ENCODE measurements at regions not wholly inside any gene's neighbourhood (a gene's known extent, or its start where the extent isn't known, plus 50 kb on each side); places are given as distances from the start of the nearest gene placed in this dataset.

DNA sequence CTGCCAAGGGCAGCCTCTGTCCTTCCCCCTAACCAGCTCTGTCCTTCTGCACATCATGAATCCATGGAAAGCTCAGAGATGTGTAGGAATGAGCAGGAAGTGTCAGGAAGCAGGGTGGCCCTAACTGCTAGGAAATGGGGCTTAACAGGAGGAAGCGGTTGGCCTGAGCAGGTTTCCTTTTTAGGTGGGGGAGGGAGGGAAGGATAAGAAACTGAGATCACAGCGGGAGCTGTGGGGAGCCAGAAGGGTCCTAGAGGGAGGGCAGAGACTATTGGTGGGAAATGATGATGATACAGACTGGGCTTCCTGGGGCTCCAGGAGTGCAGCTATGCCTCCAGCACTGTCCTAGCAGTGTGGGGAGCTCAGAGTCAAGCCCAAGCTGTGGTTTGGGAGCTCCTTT lies 182.0 kb downstream of the SH3BP4 start:
- Mint-ChIP-seq H3K4me3 (no peak overlapping the region), H3K4me1 (ENCODE audit: low read depth) (peaks cover 2% of the 10 kb centered on the region), H3K36me3 (ENCODE audit: low read depth) (no peaks in the 10 kb centered on the region), H3K27me3 (peaks cover 48% of the 10 kb centered on the region), H3K9me3 (no peaks in the 10 kb centered on the region), H3K27ac (no peak overlapping the region)
- DNase-seq: no peak

DNA sequence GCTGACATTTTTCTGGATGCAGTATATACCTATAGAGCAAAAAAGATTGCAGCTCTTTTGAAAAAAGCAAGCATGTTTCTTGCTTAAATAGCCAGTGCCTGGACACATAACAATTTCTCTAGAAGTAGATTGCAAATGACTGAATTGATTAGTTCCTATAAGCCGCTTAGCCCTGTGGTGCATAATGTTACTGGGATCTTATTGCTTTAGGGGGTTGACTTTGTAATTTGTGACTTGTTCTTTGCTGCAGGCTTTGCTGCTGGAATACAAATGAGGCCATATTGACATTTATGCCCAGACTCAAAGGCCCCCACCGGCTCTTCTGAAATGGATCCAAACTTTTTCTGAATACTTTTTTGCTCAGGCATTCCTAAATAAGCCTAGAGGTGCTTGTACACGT lies 182.6 kb downstream of the SH3BP4 start:
- DNase-seq: no peak
- H3K4me1 Mint-ChIP-seq (ENCODE audit: low read depth): peaks cover 2% of the 10 kb centered on the region
- H3K36me3 Mint-ChIP-seq (ENCODE audit: low read depth): no peaks in the 10 kb centered on the region
- H3K4me3 Mint-ChIP-seq: no peak overlapping the region
- H3K27me3 Mint-ChIP-seq: peaks cover 48% of the 10 kb centered on the region
- H3K27ac Mint-ChIP-seq: no peak overlapping the region
- no peaks in the 10 kb centered on the region for H3K9me3 Mint-ChIP-seq

- DNase-seq: no peak
- Mint-ChIP-seq H3K36me3 (ENCODE audit: low read depth) (no peaks in the 10 kb centered on the region), H3K27ac (no peak overlapping the region), H3K4me3 (no peak overlapping the region), H3K27me3 (peaks cover 48% of the 10 kb centered on the region), H3K9me3 (no peaks in the 10 kb centered on the region), H3K4me1 (ENCODE audit: low read depth) (peaks cover 2% of the 10 kb centered on the region)
These were observed 183.6 kb downstream of the SH3BP4 start for GRCh38 chr2:235135195-235135965.

- Mint-ChIP-seq H3K36me3 (ENCODE audit: low read depth) (no peaks in the 10 kb centered on the region), H3K27me3 (peaks cover 44% of the 10 kb centered on the region), H3K4me3 (no peak overlapping the region)
These were observed 184.3 kb downstream of the SH3BP4 start for GRCh38 chr2:235135990-235136561.

GRCh38 chr2:235138339-235138738 lies 186.5 kb downstream of the SH3BP4 start:
- H3K36me3 Mint-ChIP-seq (ENCODE audit: low read depth): no peaks in the 10 kb centered on the region
- H3K27me3 Mint-ChIP-seq: peaks cover 33% of the 10 kb centered on the region
- DNase-seq: no peak
- no peaks in the 10 kb centered on the region for H3K9me3 Mint-ChIP-seq
- H3K27ac Mint-ChIP-seq: no peak overlapping the region
- peaks cover 2% of the 10 kb centered on the region for H3K4me1 Mint-ChIP-seq (ENCODE audit: low read depth)
- no peak overlapping the region for H3K4me3 Mint-ChIP-seq

More at GRCh38 chr2:235135990-235136561, 184.3 kb downstream of the SH3BP4 start:
- peak; percentile 56 for DNase-seq
- Mint-ChIP-seq H3K9me3 (no peaks in the 10 kb centered on the region), H3K4me1 (ENCODE audit: low read depth) (peaks cover 2% of the 10 kb centered on the region), H3K27ac (no peak overlapping the region)

DNA sequence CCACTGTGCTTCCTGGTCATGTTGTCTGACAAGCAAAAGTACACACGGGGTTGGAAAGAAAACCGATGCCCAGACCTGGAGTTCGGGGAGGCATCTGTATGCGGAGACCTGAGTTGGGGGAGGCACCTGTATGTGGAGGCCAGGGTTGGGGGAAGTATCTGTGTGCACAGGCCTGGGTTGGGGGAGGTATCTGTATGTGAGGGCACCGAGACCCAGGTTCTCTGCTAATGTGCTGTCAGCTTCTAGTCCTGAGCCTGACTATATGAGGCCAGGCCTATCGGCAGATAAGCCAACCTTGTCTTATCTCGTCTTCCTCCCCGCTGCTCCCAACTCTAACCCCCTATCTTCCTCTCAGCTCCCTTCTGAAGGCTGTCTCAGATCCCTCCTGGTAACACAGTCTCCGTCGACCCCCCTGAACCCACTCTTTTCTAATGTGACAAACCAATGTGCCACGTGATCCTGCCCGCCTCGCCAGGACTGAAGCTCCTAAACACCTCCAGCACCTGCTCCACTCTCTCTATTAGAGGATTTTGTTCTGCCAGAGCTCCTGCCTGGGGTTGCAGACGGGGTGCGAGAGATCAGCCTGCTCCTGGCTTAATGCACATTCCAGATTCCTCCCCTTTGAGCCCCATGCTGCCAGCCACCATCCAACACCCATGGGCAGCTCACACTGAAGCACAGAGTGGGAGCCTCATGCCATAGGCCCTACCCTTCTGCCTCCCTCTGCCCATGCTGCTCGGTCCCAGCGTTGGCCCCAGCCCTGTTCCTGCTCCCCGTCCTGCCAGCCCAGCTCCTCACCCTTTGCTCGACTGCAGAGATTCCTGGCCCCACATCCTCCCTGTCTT lies 188.4 kb downstream of the SH3BP4 start:
- Mint-ChIP-seq H3K4me1 (ENCODE audit: low read depth) (peaks cover 2% of the 10 kb centered on the region), H3K4me3 (no peak overlapping the region), H3K36me3 (ENCODE audit: low read depth) (no peaks in the 10 kb centered on the region), H3K27me3 (peaks cover 26% of the 10 kb centered on the region), H3K9me3 (no peaks in the 10 kb centered on the region), H3K27ac (no peak overlapping the region)
- no peak for DNase-seq

DNA sequence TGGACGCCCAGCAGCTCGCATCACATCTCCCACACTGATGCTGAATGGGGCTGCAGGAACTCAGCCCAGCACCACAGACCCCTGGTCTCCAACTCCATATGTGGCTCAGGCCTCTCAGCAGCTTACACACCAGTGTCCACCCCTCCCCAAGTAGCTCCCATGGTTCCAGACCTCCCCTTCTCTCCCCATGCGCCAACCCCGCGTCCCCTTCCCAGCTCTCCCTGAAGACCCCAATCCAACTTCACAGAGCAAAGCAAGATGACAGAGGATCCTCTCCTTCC lies 188.9 kb downstream of the SH3BP4 start:
- peaks cover 2% of the 10 kb centered on the region for H3K4me1 Mint-ChIP-seq (ENCODE audit: low read depth)
- no peak for DNase-seq
- H3K4me3 Mint-ChIP-seq: no peak overlapping the region
- no peaks in the 10 kb centered on the region for H3K36me3 Mint-ChIP-seq (ENCODE audit: low read depth)
- H3K27me3 Mint-ChIP-seq: peaks cover 20% of the 10 kb centered on the region
- H3K27ac Mint-ChIP-seq: no peak overlapping the region
- H3K9me3 Mint-ChIP-seq: no peaks in the 10 kb centered on the region

DNA sequence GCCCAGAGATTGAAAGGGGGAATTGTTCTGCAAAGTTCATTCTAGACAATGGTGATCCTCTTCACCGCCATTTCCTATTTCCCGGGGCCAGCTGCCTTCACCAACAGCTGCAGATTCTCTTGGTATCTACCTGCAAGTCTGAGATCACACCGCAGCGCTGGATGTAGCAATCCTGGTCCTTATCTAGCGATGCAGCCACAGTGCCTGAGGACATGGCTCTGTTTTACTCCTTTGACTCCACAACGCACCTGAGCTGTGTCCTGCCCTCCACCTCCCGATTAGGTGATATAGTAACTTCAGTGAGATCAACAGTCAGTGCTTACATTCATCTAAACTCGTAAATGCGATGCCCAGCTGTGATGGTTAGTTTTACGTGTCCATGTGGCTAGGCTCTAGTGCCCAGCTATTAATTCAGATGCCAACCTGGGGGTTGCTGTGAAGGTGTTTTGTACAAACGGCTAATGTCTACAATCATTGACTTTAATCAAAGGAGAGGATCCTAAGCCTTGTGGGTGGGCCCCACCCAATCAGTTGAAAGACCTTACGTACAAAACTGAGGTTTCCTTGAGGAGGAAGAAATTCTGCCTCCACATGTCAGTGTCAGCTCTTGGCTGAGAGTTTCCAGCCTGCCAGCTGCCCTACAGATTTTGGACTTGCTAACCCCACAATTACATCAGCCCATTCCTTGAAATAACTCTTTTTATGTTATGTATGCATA lies 189.8 kb downstream of the SH3BP4 start:
- no peak for DNase-seq
- no peak overlapping the region for H3K27ac Mint-ChIP-seq
- no peaks in the 10 kb centered on the region for H3K4me1 Mint-ChIP-seq (ENCODE audit: low read depth)
- no peak overlapping the region for H3K4me3 Mint-ChIP-seq
- H3K27me3 Mint-ChIP-seq: peaks cover 16% of the 10 kb centered on the region
- H3K36me3 Mint-ChIP-seq (ENCODE audit: low read depth): no peaks in the 10 kb centered on the region
- no peaks in the 10 kb centered on the region for H3K9me3 Mint-ChIP-seq

DNA sequence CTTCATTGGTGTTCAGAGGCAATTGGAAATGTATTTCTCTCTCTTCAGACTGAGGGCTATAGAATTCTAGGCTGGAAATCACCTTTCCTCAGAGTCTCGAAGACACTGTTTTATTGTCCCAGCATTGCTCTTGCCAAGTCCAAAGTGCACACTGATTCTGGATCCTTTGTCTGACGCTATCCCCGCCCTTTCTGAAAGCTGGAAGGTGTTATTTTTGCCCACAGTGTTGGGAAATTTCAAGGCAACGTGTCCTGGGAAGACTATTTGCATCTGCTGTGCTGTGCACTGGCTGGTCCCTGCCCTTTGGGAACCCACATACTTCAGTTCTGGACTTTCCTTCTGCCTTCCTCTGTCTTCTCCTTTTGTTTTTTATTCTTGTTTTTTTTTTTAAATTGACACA lies 190.8 kb downstream of the SH3BP4 start:
- Mint-ChIP-seq H3K36me3 (ENCODE audit: low read depth) (no peaks in the 10 kb centered on the region), H3K27ac (no peak overlapping the region), H3K27me3 (peaks cover 14% of the 10 kb centered on the region), H3K4me3 (no peak overlapping the region), H3K4me1 (ENCODE audit: low read depth) (no peaks in the 10 kb centered on the region), H3K9me3 (no peaks in the 10 kb centered on the region)
- no peak for DNase-seq

DNA sequence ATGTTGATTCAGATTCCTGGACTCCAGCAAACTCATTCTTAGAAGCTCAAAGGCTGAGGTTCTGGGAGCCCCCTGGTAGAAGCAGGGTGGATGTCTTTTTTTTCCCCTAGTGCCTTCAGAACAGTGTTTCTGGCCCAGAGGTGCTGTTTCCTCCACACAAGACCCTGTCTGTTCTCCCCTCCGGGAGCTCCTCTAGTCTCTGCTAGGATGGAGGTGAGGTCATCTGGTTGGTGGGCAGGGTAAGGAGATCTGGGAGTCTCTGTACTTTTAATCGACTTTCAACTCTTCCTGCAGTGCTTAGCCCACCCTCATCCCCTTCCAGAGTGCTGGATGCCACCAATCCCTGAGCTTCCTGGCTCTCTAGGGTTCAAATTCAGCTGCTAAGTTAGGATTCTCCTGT lies 192.0 kb downstream of the SH3BP4 start:
- Mint-ChIP-seq H3K9me3 (no peaks in the 10 kb centered on the region), H3K27ac (no peak overlapping the region), H3K4me1 (ENCODE audit: low read depth) (no peaks in the 10 kb centered on the region), H3K36me3 (ENCODE audit: low read depth) (no peaks in the 10 kb centered on the region), H3K4me3 (no peak overlapping the region), H3K27me3 (peaks cover 14% of the 10 kb centered on the region)
- no peak for DNase-seq

DNA sequence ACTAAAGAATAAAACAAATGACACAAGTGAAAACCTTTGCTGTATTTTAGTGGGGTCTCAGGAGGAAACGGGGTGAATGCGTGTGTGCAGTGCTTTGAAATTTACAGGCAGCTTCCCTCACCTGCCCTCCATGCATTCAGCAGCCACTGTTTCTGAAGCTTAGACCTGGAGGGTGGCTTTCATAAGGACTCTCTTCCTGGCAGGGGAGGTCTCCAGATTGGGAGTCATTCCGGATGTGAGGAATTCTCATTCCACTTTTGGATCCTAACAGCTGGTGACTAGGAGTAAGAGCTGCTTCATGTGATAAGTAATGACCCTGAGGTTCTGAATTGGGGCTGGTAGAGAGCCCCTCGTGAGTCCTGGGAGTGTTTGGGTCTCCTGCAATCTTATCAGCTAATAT lies 192.5 kb downstream of the SH3BP4 start:
- no peaks in the 10 kb centered on the region for H3K36me3 Mint-ChIP-seq (ENCODE audit: low read depth)
- H3K27ac Mint-ChIP-seq: no peak overlapping the region
- H3K9me3 Mint-ChIP-seq: no peaks in the 10 kb centered on the region
- H3K4me1 Mint-ChIP-seq (ENCODE audit: low read depth): no peaks in the 10 kb centered on the region
- peaks cover 14% of the 10 kb centered on the region for H3K27me3 Mint-ChIP-seq
- DNase-seq: no peak
- H3K4me3 Mint-ChIP-seq: no peak overlapping the region

GRCh38 chr2:235146206-235146605 lies 194.4 kb downstream of the SH3BP4 start:
- no peaks in the 10 kb centered on the region for H3K9me3 Mint-ChIP-seq
- peaks cover 21% of the 10 kb centered on the region for H3K27me3 Mint-ChIP-seq
- no peak overlapping the region for H3K4me3 Mint-ChIP-seq

DNA sequence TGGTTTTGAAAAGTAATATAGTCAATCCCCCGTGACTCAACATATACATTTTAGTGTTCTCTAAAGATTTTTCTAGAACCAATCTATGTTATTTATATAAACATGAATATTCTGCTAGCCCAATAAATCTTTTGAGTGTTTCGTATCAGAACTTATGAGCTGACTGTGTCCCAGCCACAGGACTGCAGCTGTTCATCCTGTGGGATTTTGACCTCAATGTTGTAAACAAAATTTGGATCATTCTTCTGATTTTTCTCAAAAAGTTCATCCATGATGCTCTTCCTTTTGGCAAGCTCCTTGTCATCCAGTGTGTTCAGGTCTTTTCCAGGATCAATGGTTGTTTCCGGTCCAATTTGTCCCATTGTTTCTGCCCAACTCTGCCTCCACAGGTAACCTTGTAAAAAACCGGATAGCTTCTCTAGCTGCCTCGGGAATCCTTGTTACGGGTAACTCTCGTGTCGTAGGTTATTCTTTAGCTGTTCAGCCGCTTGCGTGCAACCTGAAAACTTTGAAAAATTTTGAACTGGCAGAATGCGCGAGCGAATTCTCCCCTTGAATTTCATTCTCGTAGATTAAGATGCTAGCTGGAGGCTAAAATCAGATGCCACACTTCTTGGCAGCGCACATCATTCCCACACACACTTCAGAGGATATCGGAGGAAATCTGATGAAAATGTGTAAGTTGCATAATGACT lies 195.2 kb downstream of the SH3BP4 start:
- Mint-ChIP-seq H3K4me3 (no peak overlapping the region), H3K27me3 (peaks cover 21% of the 10 kb centered on the region), H3K4me1 (ENCODE audit: low read depth) (no peaks in the 10 kb centered on the region), H3K9me3 (no peaks in the 10 kb centered on the region), H3K36me3 (ENCODE audit: low read depth) (no peaks in the 10 kb centered on the region), H3K27ac (no peak overlapping the region)
- DNase-seq: no peak

More at GRCh38 chr2:235146206-235146605, 194.4 kb downstream of the SH3BP4 start:
- Mint-ChIP-seq H3K4me1 (ENCODE audit: low read depth) (no peaks in the 10 kb centered on the region), H3K27ac (no peak overlapping the region), H3K36me3 (ENCODE audit: low read depth) (no peaks in the 10 kb centered on the region)
- DNase-seq: no peak

Data from activated T-cell treated with anti-CD3 and anti-CD28 coated beads, Interleukin-2, amount 50 U/mL, for 24 hours (primary cell).